CD4-positive, alpha-beta T cell (primary cell): ENCODE measurements at regions not wholly inside any gene's neighbourhood (a gene's known extent, or its start where the extent isn't known, plus 50 kb on each side); places are given as distances from the start of the nearest gene placed in this dataset.

Experiments
- ATAC-seq: fragments of 200-7000 bp; cut with Tn5 transposase; one replicate; pipeline ENCODE4 v1.10.0; 2022; ENCODE audit warnings: mild to moderate bottlenecking; ENCODE audit not compliant: poor library complexity
- CTCF ChIA-PET: fragments of 350-600 bp; sonication (Branson Sonifier 250); formaldehyde crosslinking; loops from one replicate; lab custom pipeline; 2021; ENCODE audit warnings: antibody characterized with exemption, inconsistent platforms; lab: Charles Lee
- POLR2A ChIA-PET: fragments of 350-600 bp; sonication (Branson Sonifier 250); formaldehyde crosslinking; loops from one replicate; lab custom pipeline; 2021; ENCODE audit warnings: antibody characterized with exemption, inconsistent platforms; lab: Charles Lee
- DNase-seq, 14 experiments: peaks; one replicate each; pipeline ENCODE4 v3.0.0-alpha.2; 2013 to 2020; ENCODE audit warnings: mixed read lengths in 2 of 14
- H3K27ac ChIP-seq, 2 donors: one replicate each; pipeline versions ENCODE4 v1.5.1 to v1.7.0; 2013; ENCODE audit warnings: low read length in 2 of 2, low read depth in 1 of 2, mild to moderate bottlenecking in 1 of 2
- H3K27me3 ChIP-seq, 2 experiments: 1 replicate in 1 of 2; 2 replicates in 1 of 2; pipeline versions ENCODE4 v1.6.1 to v1.7.0; 2013; ENCODE audit warnings: low read length in 2 of 2, control low read depth in 1 of 2, mild to moderate bottlenecking in 1 of 2, moderate library complexity in 1 of 2; ENCODE audit not compliant: insufficient read depth in 2 of 2, control insufficient read depth in 1 of 2
- H3K36me3 ChIP-seq: one replicate; pipeline ENCODE4 v1.6.1; 2013; ENCODE audit warnings: low read length, control low read depth; ENCODE audit not compliant: insufficient read depth
- H3K4me1 ChIP-seq: one replicate; pipeline ENCODE4 v1.6.1; 2013; ENCODE audit warnings: low read length, control low read depth; ENCODE audit not compliant: insufficient read depth
- H3K4me3 ChIP-seq: one replicate; pipeline ENCODE4 v1.5.1; 2013; ENCODE audit warnings: mild to moderate bottlenecking, low read length, moderate library complexity
- H3K9me3 ChIP-seq, 2 experiments: 1 replicate in 1 of 2; 2 replicates in 1 of 2; pipeline versions ENCODE4 v1.6.1 to v1.7.0; 2013; ENCODE audit warnings: low read length in 2 of 2, mild to moderate bottlenecking in 2 of 2, control low read depth in 1 of 2, moderate library complexity in 1 of 2; ENCODE audit not compliant: control insufficient read depth in 1 of 2, insufficient read depth in 1 of 2
- H3K27ac Mint-ChIP-seq: one replicate; pipeline ENCODE4 v1.8.0; 2020; ENCODE audit warnings: mixed read lengths
- H3K27me3 Mint-ChIP-seq: one replicate; pipeline ENCODE4 v1.8.0; 2021; ENCODE audit warnings: mixed read lengths
- H3K36me3 Mint-ChIP-seq: one replicate; pipeline ENCODE4 v1.8.0; 2021; ENCODE audit warnings: low read depth, mixed read lengths
- H3K4me1 Mint-ChIP-seq: one replicate; pipeline ENCODE4 v1.8.0; 2021; ENCODE audit warnings: low read depth, mixed read lengths
- H3K4me3 Mint-ChIP-seq: one replicate; pipeline ENCODE4 v1.8.0; 2020; ENCODE audit warnings: mild to moderate bottlenecking, mixed read lengths
- H3K9me3 Mint-ChIP-seq: one replicate; pipeline ENCODE4 v1.8.0; 2020; ENCODE audit warnings: mixed read lengths
- CTCF ChIP-seq: fragments of 200-600 bp; IDR thresholded peaks from one replicate; pipeline ENCODE4 v1.8.0; 2022; ENCODE audit warnings: antibody characterized with exemption, mild to moderate bottlenecking
- intact Hi-C, 2 experiments: fragments of 100-400 bp; cut with DNase I in 1 of 2; cut with micrococcal nuclease in 1 of 2; formaldehyde crosslinking; loops; one replicate each; pipeline versions ENCODE4 v1.15.1 to v1.9.0; 2023 to 2025; cut with DNase I, micrococcal nuclease

GRCh38 chr6:153852034-153852433 is 187.0 kb upstream of the OPRM1 start:
- Mint-ChIP-seq H3K9me3 (no peaks in the 10 kb centered on the region), H3K27ac (no peak overlapping the region), H3K4me3 (no peak overlapping the region), H3K36me3 (no peaks in the 10 kb centered on the region), H3K27me3 (peaks cover 4% of the 10 kb centered on the region), H3K4me1 (no peaks in the 10 kb centered on the region)
- DNase-seq (no peak), ATAC-seq (no peak)
- H3K9me3 ChIP-seq = peaks cover 0 to 12% of the 10 kb centered on the region in 2 experiments
- H3K4me3 ChIP-seq = no peak overlapping the region
- no peaks in the 10 kb centered on the region for H3K4me1 ChIP-seq
- intact Hi-C loops = no loop called here
- ChIA-PET CTCF (no interaction called here), POLR2A (no interaction called here)
- no peak for TF ChIP-seq CTCF
- H3K27me3 ChIP-seq = no peaks in the 10 kb centered on the region
- H3K27ac ChIP-seq = no peak overlapping the region
- no peaks in the 10 kb centered on the region for H3K36me3 ChIP-seq

DNA sequence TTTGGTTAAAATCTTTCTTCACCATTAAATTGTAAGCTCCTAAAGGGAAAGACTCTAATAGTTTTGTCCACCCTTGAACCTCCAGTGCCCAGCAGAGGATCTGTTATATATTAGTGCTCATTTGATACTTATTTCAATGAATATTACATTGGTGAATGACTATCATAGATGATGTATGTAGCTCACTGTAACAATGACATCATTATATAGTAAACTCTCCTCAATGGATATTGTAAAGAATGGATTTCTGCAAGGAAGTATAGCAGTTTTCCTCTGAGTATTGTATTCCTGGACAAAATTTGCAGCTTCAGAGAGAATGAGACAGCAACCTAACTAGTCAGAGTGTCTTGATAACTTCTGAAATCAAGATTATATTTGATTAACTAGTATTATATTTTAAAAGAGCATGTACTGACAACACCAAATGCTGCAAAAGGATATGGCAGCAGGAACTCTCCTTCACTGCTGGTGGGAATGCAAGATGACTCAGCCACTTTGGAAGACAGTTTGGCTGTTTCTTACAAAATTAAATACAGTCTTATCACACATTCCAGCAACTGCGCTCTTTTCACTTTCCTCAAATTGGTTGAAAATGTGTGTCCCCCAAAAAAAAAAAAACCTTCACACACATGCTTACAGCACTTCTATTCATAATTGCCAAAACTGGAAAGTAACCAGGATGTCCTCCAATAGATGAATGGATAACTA is 189.8 kb upstream of the OPRM1 start:
- Mint-ChIP-seq H3K4me1 (no peaks in the 10 kb centered on the region), H3K36me3 (no peaks in the 10 kb centered on the region), H3K27me3 (peaks cover 4% of the 10 kb centered on the region), H3K27ac (no peak overlapping the region), H3K9me3 (no peaks in the 10 kb centered on the region), H3K4me3 (no peak overlapping the region)
- TF ChIP-seq CTCF = no peak
- Histone ChIP-seq H3K27ac (no peak overlapping the region), H3K27me3 (no peaks in the 10 kb centered on the region), H3K9me3 (no peaks in the 10 kb centered on the region), H3K4me3 (no peak overlapping the region), H3K4me1 (no peaks in the 10 kb centered on the region), H3K36me3 (no peaks in the 10 kb centered on the region)
- no peak for DNase-seq
- intact Hi-C loops = no loop called here
- ATAC-seq = no peak
- ChIA-PET POLR2A (no interaction called here), CTCF (no interaction called here)

GRCh38 chr6:153843420-153843819 is 195.6 kb upstream of the OPRM1 start:
- H3K27me3 ChIP-seq = no peaks in the 10 kb centered on the region
- DNase-seq = no peak
- H3K36me3 ChIP-seq = no peaks in the 10 kb centered on the region
- ChIA-PET CTCF (no interaction called here), POLR2A (no interaction called here)
- Mint-ChIP-seq H3K4me3 (no peak overlapping the region), H3K27ac (no peak overlapping the region), H3K27me3 (peaks cover 5% of the 10 kb centered on the region), H3K4me1 (no peaks in the 10 kb centered on the region), H3K9me3 (no peaks in the 10 kb centered on the region), H3K36me3 (no peaks in the 10 kb centered on the region)
- intact Hi-C loops = no loop called here
- TF ChIP-seq CTCF = no peak
- no peaks in the 10 kb centered on the region for H3K4me1 ChIP-seq
- H3K27ac ChIP-seq = no peak overlapping the region
- no peaks in the 10 kb centered on the region for H3K9me3 ChIP-seq
- no peak for ATAC-seq
- no peak overlapping the region for H3K4me3 ChIP-seq
